Right lobe of liver (tissue), 4 donors: ENCODE measurements at regions not wholly inside any gene's neighbourhood (a gene's known extent, or its start where the extent isn't known, plus 50 kb on each side); places are given as distances from the start of the nearest gene placed in this dataset.

Experiments used
- CTCF ChIP-seq, 4 donors: fragments of 200-600 bp in 3 of 4; fragments of 450-650 bp in 1 of 4; IDR thresholded peaks; one replicate each; pipeline versions ENCODE4 v1.5.1 to v1.8.0; 2016 to 2022; ENCODE audit warnings: antibody characterized with exemption in 4 of 4, mild to moderate bottlenecking in 2 of 4
- POLR2A ChIP-seq: fragments of 450-650 bp; IDR thresholded peaks from one replicate; pipeline ENCODE4 v1.6.1; 2017; ENCODE audit warnings: antibody characterized with exemption, mild to moderate bottlenecking
- donor health status: DM: no; HTN: no; CAD: no.
- donor health status: DM: no; HTN: no; CAD: no.
- donor health status: DM: no; HTN: yes; CAD: no.

- no peak for TF ChIP-seq CTCF (IDR thresholded peaks at IDR 0.05)
- no peak for TF ChIP-seq POLR2A
Measured at GRCh38 chr3:69607466-69608305, 131.6 kb upstream of the MITF start.
